Gastrocnemius medialis (tissue), 4 donors: ENCODE measurements at regions not wholly inside any gene's neighbourhood (a gene's known extent, or its start where the extent isn't known, plus 50 kb on each side); places are given as distances from the start of the nearest gene placed in this dataset.

ENCODE experiments used
- CTCF ChIP-seq, 5 experiments: fragments of 450-650 bp in 3 of 5; fragments of 200-600 bp in 2 of 5; sonication (generic) in 2 of 5; IDR thresholded peaks in 4 of 5; conservative IDR thresholded peaks in 1 of 5; 1 replicate in 4 of 5; 2 replicates in 1 of 5; pipeline ENCODE4 v1.5.1; 2016 to 2019; ENCODE audit warnings: antibody characterized with exemption in 5 of 5, mild to moderate bottlenecking in 3 of 5, moderate library complexity in 3 of 5
- POLR2A ChIP-seq, 2 donors: fragments of 450-650 bp; IDR thresholded peaks; one replicate each; pipeline ENCODE4 v1.6.1; 2017; ENCODE audit warnings: antibody characterized with exemption in 2 of 2, mild to moderate bottlenecking in 2 of 2, moderate library complexity in 2 of 2

- TF ChIP-seq CTCF (IDR thresholded peaks at IDR 0.05 in 4 of 5, conservative IDR thresholded peaks at IDR 0.05 in 1 of 5) (no peak), POLR2A (IDR thresholded peaks at IDR 0.05) (no peak)
Observed at GRCh38 chr5:116660929-116661328, 86.3 kb upstream of the SEMA6A start.
